H1 (cell line): ENCODE measurements at regions not wholly inside any gene's neighbourhood (a gene's known extent, or its start where the extent isn't known, plus 50 kb on each side); places are given as distances from the start of the nearest gene placed in this dataset.

ENCODE experiments used
- CREB1 ChIP-seq: IDR thresholded peaks from 2 replicates; pipeline ENCODE4 v1.6.1; 2012; ENCODE audit warnings: inconsistent platforms
- CTCF ChIP-seq, 3 experiments: IDR thresholded peaks; 1 replicate in 2 of 3; 2 replicates in 1 of 3; pipeline versions ENCODE4 v1.5.1 to v1.6.1; 2011; ENCODE audit warnings: low read length in 3 of 3, mild to moderate bottlenecking in 3 of 3, inconsistent platforms in 2 of 3, low read depth in 1 of 3, moderate library complexity in 1 of 3; ENCODE audit not compliant: insufficient read depth in 1 of 3; ENCODE audit errors: control extremely low read depth in 1 of 3
- EP300 ChIP-seq, 2 experiments: IDR thresholded peaks; 1 replicate in 1 of 2; 2 replicates in 1 of 2; pipeline ENCODE4 v1.6.1; 2011 to 2012; ENCODE audit warnings: low read depth in 2 of 2, low read length in 2 of 2, mild to moderate bottlenecking in 2 of 2, borderline replicate concordance in 1 of 2, inconsistent platforms in 1 of 2, moderate library complexity in 1 of 2
- JUN ChIP-seq: IDR thresholded peaks from 2 replicates; pipeline ENCODE4 v1.6.1; 2011; ENCODE audit warnings: low read depth, mild to moderate bottlenecking, improper control_type of control experiment, low read length
- JUND ChIP-seq: IDR thresholded peaks from 2 replicates; pipeline ENCODE4 v1.6.1; 2011; ENCODE audit warnings: mild to moderate bottlenecking, improper control_type of control experiment, low read length
- MAFK ChIP-seq: IDR thresholded peaks from 2 replicates; pipeline ENCODE4 v1.6.1; 2012; ENCODE audit warnings: low read depth, mild to moderate bottlenecking, improper control_type of control experiment, low read length
- PHF8 ChIP-seq: fragments of 200-600 bp; sonication (generic); conservative IDR thresholded peaks from 2 replicates; pipeline ENCODE4 v1.7.1; 2012; ENCODE audit warnings: low read depth, mild to moderate bottlenecking, inconsistent platforms, low read length, moderate library complexity
- POLR2A ChIP-seq, 2 experiments: IDR thresholded peaks; 1 replicate in 1 of 2; 2 replicates in 1 of 2; pipeline ENCODE4 v1.6.1; 2011; ENCODE audit warnings: low read depth in 2 of 2, low read length in 2 of 2, mild to moderate bottlenecking in 2 of 2; ENCODE audit errors: control extremely low read depth in 1 of 2
- RFX5 ChIP-seq: IDR thresholded peaks from 2 replicates; pipeline ENCODE4 v1.6.1; 2011; ENCODE audit warnings: low read depth, low read length, improper control_type of control experiment, borderline replicate concordance
- RXRA ChIP-seq: IDR thresholded peaks from 2 replicates; pipeline ENCODE4 v1.6.1; 2011; ENCODE audit warnings: low read depth, mild to moderate bottlenecking, low read length, moderate library complexity; ENCODE audit not compliant: insufficient read depth
- SRF ChIP-seq: IDR thresholded peaks from 2 replicates; pipeline ENCODE4 v1.6.1; 2011; ENCODE audit warnings: mild to moderate bottlenecking, low read depth, low read length, moderate library complexity

DNA sequence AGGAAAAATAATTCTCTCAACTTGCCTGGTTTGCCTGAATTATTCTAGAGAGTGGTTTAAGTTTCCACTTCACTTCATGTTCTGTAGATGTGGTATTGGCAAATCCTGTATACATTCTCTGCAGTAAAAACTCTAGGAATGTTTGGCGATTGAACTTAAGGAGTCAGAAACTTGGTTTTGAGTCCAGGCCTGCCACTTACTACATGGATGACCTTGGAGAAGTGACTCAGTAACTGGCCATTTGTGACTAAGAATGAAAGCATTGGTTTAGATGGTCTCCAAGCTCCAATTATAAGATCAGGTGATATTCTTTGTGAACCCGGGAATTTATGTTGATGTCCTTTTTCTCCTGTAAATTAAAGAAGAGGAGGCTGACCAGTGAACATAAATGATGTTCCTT is 233.8 kb downstream of the GAS1 start:
- no peak for TF ChIP-seq CTCF (IDR thresholded peaks at IDR 0.05; ENCODE audit: control extremely low read depth in 1 of 3, insufficient read depth in 1 of 3, low read depth in 1 of 3, low read length in 3 of 3)
- no peak for TF ChIP-seq MAFK
- TF ChIP-seq EP300 (IDR thresholded peaks at IDR 0.05; ENCODE audit: borderline replicate concordance in 1 of 2, low read depth in 2 of 2, low read length in 2 of 2): no peak
- no peak for TF ChIP-seq SRF
- TF ChIP-seq JUND: no peak
- TF ChIP-seq RFX5: no peak
- TF ChIP-seq CREB1: no peak
- no peak for TF ChIP-seq RXRA
- no peak for TF ChIP-seq POLR2A (IDR thresholded peaks at IDR 0.05; ENCODE audit: control extremely low read depth in 1 of 2, low read depth in 2 of 2, low read length in 2 of 2)
- no peak for TF ChIP-seq JUN
- no peak for TF ChIP-seq PHF8
